ENCODE measurements at regions not wholly inside any gene's neighbourhood (a gene's known extent, or its start where the extent isn't known, plus 50 kb on each side); places are given as distances from the start of the nearest gene placed in this dataset.

DNA sequence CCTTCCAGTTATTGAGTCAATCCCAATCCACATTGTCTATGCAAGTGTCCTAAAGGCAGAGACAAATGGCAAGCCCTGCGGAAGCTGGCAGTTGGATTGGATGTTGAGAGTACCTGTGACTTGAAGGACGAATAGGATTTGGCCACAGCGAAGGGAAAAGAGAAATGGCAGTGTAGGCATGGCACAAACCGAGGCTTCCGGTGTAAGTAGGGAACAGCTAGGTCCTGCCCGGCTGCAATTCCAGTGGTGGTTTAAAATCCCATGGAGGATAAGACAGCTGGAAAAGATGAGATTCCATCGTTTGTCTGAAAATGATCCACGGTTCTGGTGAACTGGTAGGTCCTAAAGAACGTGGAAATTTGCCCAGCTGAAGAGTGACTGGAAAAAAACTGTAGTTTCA lies 296.2 kb downstream of the TCERG1L start:
- no peaks in the 10 kb centered on the region for H3K36me3 ChIP-seq
- H3K27ac ChIP-seq, result no peak overlapping the region
- H3K9me3 ChIP-seq, result no peaks in the 10 kb centered on the region
- no peak overlapping the region for H3K4me3 ChIP-seq
- no peaks in the 10 kb centered on the region for H3K27me3 ChIP-seq
- no peaks in the 10 kb centered on the region for H3K4me1 ChIP-seq
- DNase-seq, result no peak
- intact Hi-C loops (cut with DNase I; ENCODE audit: low total_unique reads), result no loop called here
- no peak for TF ChIP-seq POLR2A (IDR thresholded peaks at IDR 0.05)
- TF ChIP-seq, protein P1, sequence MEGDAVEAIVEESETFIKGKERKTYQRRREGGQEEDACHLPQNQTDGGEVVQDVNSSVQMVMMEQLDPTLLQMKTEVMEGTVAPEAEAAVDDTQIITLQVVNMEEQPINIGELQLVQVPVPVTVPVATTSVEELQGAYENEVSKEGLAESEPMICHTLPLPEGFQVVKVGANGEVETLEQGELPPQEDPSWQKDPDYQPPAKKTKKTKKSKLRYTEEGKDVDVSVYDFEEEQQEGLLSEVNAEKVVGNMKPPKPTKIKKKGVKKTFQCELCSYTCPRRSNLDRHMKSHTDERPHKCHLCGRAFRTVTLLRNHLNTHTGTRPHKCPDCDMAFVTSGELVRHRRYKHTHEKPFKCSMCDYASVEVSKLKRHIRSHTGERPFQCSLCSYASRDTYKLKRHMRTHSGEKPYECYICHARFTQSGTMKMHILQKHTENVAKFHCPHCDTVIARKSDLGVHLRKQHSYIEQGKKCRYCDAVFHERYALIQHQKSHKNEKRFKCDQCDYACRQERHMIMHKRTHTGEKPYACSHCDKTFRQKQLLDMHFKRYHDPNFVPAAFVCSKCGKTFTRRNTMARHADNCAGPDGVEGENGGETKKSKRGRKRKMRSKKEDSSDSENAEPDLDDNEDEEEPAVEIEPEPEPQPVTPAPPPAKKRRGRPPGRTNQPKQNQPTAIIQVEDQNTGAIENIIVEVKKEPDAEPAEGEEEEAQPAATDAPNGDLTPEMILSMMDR (IDR thresholded peaks at IDR 0.05), result no peak

DNA sequence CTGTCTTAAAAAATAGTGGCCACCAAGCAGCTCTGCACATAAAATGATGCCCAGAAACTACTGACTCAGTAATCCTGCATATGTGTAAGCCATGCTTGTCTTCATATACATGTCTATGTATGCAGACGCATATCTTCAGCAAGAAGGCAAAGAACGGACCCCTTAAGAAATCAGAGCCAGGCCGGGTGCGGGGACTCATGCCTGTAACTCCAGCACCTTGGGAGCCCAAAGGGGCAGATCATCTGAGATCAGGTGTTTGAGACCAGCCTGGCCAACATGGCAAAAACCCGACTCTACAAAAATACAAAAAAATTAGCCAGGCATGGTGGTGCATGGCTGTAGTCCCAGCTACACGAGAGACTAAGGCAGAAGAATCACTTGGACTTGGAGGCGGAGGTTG lies 295.0 kb downstream of the TCERG1L start:
- H3K4me1 ChIP-seq, result no peaks in the 10 kb centered on the region
- TF ChIP-seq, protein P1 (IDR thresholded peaks at IDR 0.05), result no peak
- TF ChIP-seq POLR2A (IDR thresholded peaks at IDR 0.05), result no peak
- intact Hi-C loops (cut with DNase I; ENCODE audit: low total_unique reads), result no loop called here
- DNase-seq, result no peak
- no peaks in the 10 kb centered on the region for H3K36me3 ChIP-seq
- no peaks in the 10 kb centered on the region for H3K27me3 ChIP-seq
- H3K9me3 ChIP-seq, result no peaks in the 10 kb centered on the region
- H3K27ac ChIP-seq, result no peak overlapping the region
- H3K4me3 ChIP-seq, result no peak overlapping the region

DNA sequence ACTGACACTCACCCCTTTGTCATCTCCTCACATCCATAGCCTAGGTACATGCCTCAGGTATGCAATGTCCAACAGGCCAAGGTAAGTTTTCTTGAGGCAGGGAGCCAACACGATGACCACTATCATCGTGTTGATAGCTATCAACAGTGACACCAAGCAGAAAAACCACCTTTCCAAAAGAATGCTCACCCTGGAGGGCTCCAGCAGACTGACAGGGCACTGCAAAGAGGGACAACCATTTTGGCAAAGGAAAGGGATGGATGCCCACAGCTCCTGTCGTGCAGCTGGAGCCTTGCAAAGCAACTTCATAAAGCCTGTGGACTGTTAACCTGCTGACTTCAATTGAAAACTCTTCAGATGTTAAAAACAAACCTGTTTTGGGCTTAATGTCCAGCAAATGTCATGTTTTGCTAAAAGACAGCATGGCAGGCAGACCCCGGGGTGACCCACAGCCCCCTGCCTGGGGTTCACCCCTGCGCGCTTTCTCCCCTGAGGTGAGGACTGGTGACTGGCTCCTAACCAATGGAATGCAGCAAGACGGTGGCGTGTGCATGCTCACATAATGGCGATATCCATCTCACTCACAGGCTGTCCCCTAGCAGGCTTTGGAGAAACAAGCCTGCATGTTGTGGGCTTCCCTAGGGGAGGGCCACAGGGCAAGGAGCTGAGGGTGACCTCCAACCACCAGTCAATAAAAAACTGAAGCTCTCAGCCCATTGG lies 293.8 kb downstream of the TCERG1L start:
- intact Hi-C loops (cut with DNase I; ENCODE audit: low total_unique reads), result no loop called here
- DNase-seq, result no peak

DNA sequence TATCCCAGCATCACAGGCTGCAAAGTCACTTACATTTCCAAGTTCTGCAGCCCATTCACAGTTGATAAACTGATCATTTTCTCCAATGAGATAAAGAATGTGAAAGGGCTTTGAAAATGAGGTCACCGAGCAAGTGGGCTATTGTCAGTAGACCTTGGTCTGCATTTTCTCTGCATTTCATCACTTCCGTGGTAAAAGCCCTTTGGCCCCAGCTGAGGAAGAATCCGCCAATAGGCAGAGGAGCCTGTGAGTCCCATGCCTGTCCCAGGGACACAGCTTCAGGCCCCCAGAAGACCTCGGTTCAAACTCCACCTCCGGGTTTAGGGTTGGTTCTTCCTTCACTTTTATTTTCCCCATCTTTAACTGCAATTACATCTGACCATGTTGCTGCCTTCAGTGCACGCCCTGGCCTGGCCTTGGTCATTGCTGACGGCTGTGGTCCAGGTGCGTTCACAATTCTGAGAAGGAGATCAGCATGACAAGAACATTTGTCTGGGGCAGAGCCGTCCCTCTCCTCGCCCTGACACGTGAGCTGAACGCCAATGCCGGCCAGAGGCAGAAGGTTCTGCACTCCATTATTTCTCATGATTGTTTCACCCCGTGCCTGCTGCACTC lies 292.5 kb downstream of the TCERG1L start:
- H3K9me3 ChIP-seq, result no peaks in the 10 kb centered on the region
- TF ChIP-seq, protein P1 (IDR thresholded peaks at IDR 0.05), result no peak
- no peak for TF ChIP-seq POLR2A (IDR thresholded peaks at IDR 0.05)
- no peaks in the 10 kb centered on the region for H3K36me3 ChIP-seq
- H3K4me1 ChIP-seq, result no peaks in the 10 kb centered on the region
- H3K27ac ChIP-seq, result no peak overlapping the region
- intact Hi-C loops (cut with DNase I; ENCODE audit: low total_unique reads), result no loop called here
- H3K27me3 ChIP-seq, result no peaks in the 10 kb centered on the region
- DNase-seq, result no peak
- no peak overlapping the region for H3K4me3 ChIP-seq

More for the DNA sequence above, 293.8 kb downstream of the TCERG1L start:
- TF ChIP-seq POLR2A (IDR thresholded peaks at IDR 0.05), result no peak
- TF ChIP-seq, protein P1 (IDR thresholded peaks at IDR 0.05), result no peak
- no peaks in the 10 kb centered on the region for H3K9me3 ChIP-seq
- H3K4me1 ChIP-seq, result no peaks in the 10 kb centered on the region
- H3K27me3 ChIP-seq, result no peaks in the 10 kb centered on the region
- H3K27ac ChIP-seq, result no peak overlapping the region
- H3K4me3 ChIP-seq, result no peak overlapping the region
- H3K36me3 ChIP-seq, result no peaks in the 10 kb centered on the region

DNA sequence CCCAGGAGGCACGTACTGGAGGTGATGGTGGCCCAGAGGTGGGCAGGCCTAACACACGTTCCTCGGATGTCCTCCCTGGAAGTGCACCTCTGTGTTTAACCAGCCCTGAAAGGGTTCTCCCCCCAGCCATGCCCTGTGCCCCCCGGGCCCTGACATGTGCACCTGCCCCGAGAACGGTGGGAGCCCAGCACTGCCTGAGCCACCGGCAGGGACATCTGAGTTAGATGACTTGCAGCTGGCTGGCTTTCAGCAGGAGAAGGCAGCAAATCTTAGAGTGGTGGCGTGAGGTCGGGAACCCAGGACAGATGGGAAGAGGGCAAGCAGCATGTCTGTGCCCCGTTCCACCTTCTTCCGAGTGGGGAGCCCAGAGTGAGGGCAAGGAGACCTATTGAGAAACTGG lies 291.8 kb downstream of the TCERG1L start:
- no peaks in the 10 kb centered on the region for H3K4me1 ChIP-seq
- DNase-seq, result no peak
- no peak overlapping the region for H3K4me3 ChIP-seq
- H3K27me3 ChIP-seq, result no peaks in the 10 kb centered on the region
- H3K27ac ChIP-seq, result no peak overlapping the region
- no peaks in the 10 kb centered on the region for H3K36me3 ChIP-seq
- intact Hi-C loops (cut with DNase I; ENCODE audit: low total_unique reads), result no loop called here
- H3K9me3 ChIP-seq, result no peaks in the 10 kb centered on the region
- TF ChIP-seq POLR2A (IDR thresholded peaks at IDR 0.05), result no peak
- TF ChIP-seq, protein P1 (IDR thresholded peaks at IDR 0.05), result no peak
